Gastrocnemius medialis (tissue), 4 donors: ENCODE measurements at regions not wholly inside any gene's neighbourhood (a gene's known extent, or its start where the extent isn't known, plus 50 kb on each side); places are given as distances from the start of the nearest gene placed in this dataset.
A peak's percentile ranks its signal among the peaks of the same experiment; 100 is the strongest.

Experiments used
- ATAC-seq, 2 donors: fragments of 150-250 bp; one replicate each; pipeline ENCODE4 v1.9.1; 2016
- DNase-seq, 2 donors: peaks; one replicate each; pipeline ENCODE4 v3.0.0-alpha.2; 2019
- H3K27ac ChIP-seq, 4 donors: fragments of 200-600 bp; sonication (generic); 1 replicate in 1 of 4; 2 replicates in 3 of 4; pipeline ENCODE4 v1.5.1; 2016 to 2018; ENCODE audit warnings: mild to moderate bottlenecking in 2 of 4, moderate library complexity in 1 of 4
- H3K27me3 ChIP-seq, 3 donors: fragments of 200-600 bp; sonication (generic) in 2 of 3; 1 replicate in 1 of 3; 2 replicates in 2 of 3; pipeline versions ENCODE4 v1.5.1 to v1.6.0; 2016 to 2019; ENCODE audit warnings: mild to moderate bottlenecking in 1 of 3, moderate library complexity in 1 of 3
- H3K36me3 ChIP-seq, 2 donors: fragments of 200-600 bp; sonication (generic) in 1 of 2; one replicate each; pipeline ENCODE4 v1.5.1; 2017 to 2018
- H3K4me1 ChIP-seq, 2 donors: fragments of 200-600 bp; sonication (generic) in 1 of 2; one replicate each; pipeline ENCODE4 v1.5.1; 2016 to 2017; ENCODE audit warnings: mild to moderate bottlenecking in 2 of 2
- H3K4me3 ChIP-seq, 4 donors: fragments of 200-600 bp; sonication (generic) in 3 of 4; 1 replicate in 1 of 4; 2 replicates in 3 of 4; pipeline ENCODE4 v1.5.1; 2016 to 2019; ENCODE audit warnings: mild to moderate bottlenecking in 2 of 4
- H3K9me3 ChIP-seq, 3 donors: fragments of 200-600 bp; sonication (generic) in 2 of 3; 1 replicate in 1 of 3; 2 replicates in 2 of 3; pipeline ENCODE4 v1.5.1; 2016 to 2019
- POLR2A ChIP-seq, 2 donors: fragments of 450-650 bp; IDR thresholded peaks; one replicate each; pipeline ENCODE4 v1.6.1; 2017; ENCODE audit warnings: antibody characterized with exemption in 2 of 2, mild to moderate bottlenecking in 2 of 2, moderate library complexity in 2 of 2
- in situ Hi-C, 4 donors: fragments of 200-750 bp; cut with MboI; loops; one replicate each; pipeline versions ENCODE4 v1.15.0 to v1.8.0; 2017; ENCODE audit warnings: low sequenced_read_pairs in 4 of 4
- intact Hi-C: fragments of 100-400 bp; cut with DNase I; formaldehyde crosslinking; loops from one replicate; pipeline ENCODE4 v1.15.1; 2023; ENCODE audit warnings: low total_unique reads
- TF ChIP-seq, protein P1 (sequence below), 5 experiments: fragments of 450-650 bp in 3 of 5; fragments of 200-600 bp in 2 of 5; sonication (generic) in 2 of 5; IDR thresholded peaks in 4 of 5; conservative IDR thresholded peaks in 1 of 5; 1 replicate in 4 of 5; 2 replicates in 1 of 5; pipeline ENCODE4 v1.5.1; 2016 to 2019; ENCODE audit warnings: antibody characterized with exemption in 5 of 5, mild to moderate bottlenecking in 3 of 5, moderate library complexity in 3 of 5

DNA sequence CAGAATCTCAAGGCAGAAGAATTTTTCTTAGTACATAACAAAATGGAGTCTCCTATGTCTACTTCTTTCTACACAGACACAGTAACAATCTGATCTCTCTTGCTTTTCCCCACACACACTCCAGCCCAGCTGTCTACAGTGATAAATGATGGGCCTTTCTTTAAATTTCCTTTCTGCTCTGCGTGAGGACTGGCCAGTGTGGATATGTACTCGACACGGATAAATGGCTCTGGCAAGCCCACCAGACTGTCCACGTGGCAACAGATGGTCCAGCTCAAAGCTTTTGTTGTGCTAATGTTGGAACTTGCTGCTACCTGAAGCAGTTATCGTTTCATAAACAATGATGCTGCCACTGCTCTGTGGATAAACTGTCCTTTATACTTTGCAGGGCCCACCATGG lies 410.7 kb downstream of the TMEM114 start:
- no peak overlapping the region for H3K27ac ChIP-seq
- no peaks in the 10 kb centered on the region for H3K4me1 ChIP-seq
- H3K36me3 ChIP-seq = no peaks in the 10 kb centered on the region
- intact Hi-C loops = no loop called here
- TF ChIP-seq, protein P1, sequence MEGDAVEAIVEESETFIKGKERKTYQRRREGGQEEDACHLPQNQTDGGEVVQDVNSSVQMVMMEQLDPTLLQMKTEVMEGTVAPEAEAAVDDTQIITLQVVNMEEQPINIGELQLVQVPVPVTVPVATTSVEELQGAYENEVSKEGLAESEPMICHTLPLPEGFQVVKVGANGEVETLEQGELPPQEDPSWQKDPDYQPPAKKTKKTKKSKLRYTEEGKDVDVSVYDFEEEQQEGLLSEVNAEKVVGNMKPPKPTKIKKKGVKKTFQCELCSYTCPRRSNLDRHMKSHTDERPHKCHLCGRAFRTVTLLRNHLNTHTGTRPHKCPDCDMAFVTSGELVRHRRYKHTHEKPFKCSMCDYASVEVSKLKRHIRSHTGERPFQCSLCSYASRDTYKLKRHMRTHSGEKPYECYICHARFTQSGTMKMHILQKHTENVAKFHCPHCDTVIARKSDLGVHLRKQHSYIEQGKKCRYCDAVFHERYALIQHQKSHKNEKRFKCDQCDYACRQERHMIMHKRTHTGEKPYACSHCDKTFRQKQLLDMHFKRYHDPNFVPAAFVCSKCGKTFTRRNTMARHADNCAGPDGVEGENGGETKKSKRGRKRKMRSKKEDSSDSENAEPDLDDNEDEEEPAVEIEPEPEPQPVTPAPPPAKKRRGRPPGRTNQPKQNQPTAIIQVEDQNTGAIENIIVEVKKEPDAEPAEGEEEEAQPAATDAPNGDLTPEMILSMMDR (IDR thresholded peaks at IDR 0.05 in 4 of 5, conservative IDR thresholded peaks at IDR 0.05 in 1 of 5) = no peak
- no peak for TF ChIP-seq POLR2A (IDR thresholded peaks at IDR 0.05)
- ATAC-seq (no peak), DNase-seq (no peak)
- H3K9me3 ChIP-seq = no peaks in the 10 kb centered on the region
- in situ Hi-C loops = no loop called here
- H3K4me3 ChIP-seq = no peak overlapping the region
- no peaks in the 10 kb centered on the region for H3K27me3 ChIP-seq

DNA sequence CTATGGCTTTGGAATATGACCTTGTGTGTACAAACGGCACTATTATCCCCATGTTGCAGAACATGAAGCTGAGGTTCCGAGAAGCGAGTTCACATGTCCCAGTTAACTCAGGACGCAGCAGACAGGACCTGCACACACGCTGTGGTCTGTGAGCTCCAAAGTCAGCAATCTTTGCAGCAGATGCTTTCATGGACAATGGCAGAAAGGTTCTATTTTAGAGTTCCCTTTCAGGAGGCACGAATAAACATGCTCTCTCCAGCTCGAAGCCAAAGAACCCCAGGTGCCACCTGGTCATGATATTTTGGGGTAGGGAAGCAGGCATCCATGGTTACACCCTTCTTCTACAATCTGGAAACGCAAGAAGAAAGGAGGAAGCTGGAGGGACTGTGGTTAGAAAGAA lies 412.0 kb downstream of the TMEM114 start:
- Histone ChIP-seq H3K9me3 (no peaks in the 10 kb centered on the region), H3K4me3 (no peak overlapping the region), H3K4me1 (no peaks in the 10 kb centered on the region), H3K27me3 (no peaks in the 10 kb centered on the region), H3K27ac (no peak overlapping the region), H3K36me3 (no peaks in the 10 kb centered on the region)
- intact Hi-C loops = no loop called here
- ATAC-seq (no peak), DNase-seq (no peak)
- TF ChIP-seq, protein P1 (IDR thresholded peaks at IDR 0.05 in 4 of 5, conservative IDR thresholded peaks at IDR 0.05 in 1 of 5) = no peak
- TF ChIP-seq POLR2A (IDR thresholded peaks at IDR 0.05) = no peak
- in situ Hi-C loops = no loop called here

DNA sequence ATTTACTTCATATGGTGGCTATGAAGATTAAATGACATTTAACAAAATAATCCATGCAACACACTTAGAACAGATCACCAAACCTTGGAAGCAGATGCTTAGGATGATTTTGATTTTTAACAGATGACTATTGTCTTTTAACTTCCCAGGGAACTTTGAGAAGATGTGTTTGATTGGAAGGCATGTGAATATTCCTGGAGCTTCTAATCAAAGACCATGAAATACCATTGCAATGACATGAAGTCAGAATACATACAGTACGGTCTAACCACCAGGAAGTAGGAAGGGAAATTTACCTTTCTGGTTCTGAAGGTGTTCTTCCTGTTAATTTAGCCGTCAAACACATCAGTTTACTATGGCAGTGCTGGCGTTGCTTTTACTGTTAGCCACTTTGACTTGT lies 414.9 kb downstream of the TMEM114 start:
- Histone ChIP-seq H3K9me3 (no peaks in the 10 kb centered on the region), H3K27ac (no peak overlapping the region), H3K4me1 (no peaks in the 10 kb centered on the region), H3K27me3 (no peaks in the 10 kb centered on the region), H3K36me3 (no peaks in the 10 kb centered on the region), H3K4me3 (no peak overlapping the region)
- ATAC-seq (no peak), DNase-seq (no peak)
- intact Hi-C loops = no loop called here
- TF ChIP-seq POLR2A (IDR thresholded peaks at IDR 0.05) = no peak
- TF ChIP-seq, protein P1 (IDR thresholded peaks at IDR 0.05 in 4 of 5, conservative IDR thresholded peaks at IDR 0.05 in 1 of 5) = no peak
- in situ Hi-C loops = no loop called here

DNA sequence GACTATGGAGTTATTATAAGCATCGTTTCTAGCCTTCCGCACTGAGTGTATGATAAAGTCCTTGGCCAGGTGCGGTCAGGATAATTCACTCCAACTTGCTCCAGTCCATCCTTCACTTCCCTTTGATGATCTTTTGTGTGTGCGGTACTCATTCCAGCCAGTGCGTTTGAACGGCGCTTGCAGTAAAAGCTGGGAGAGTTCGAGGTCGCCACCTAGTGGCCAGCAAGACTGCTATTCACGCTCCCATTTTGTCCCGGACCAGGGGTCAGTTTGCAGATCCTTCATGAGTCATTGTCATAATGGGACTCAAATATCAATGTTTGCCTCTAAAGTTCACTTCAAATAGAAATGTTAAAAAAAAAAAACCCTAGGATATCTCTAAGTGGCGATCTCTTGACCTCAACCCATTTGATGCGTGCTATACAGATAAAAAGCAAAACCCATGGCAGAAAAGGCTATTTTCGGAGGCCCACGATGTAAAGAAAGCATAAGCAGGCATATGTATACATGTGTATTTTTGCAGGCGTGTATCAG lies 417.1 kb downstream of the TMEM114 start:
- no peaks in the 10 kb centered on the region for H3K27me3 ChIP-seq
- TF ChIP-seq POLR2A (IDR thresholded peaks at IDR 0.05) = no peak
- TF ChIP-seq, protein P1 (IDR thresholded peaks at IDR 0.05 in 4 of 5, conservative IDR thresholded peaks at IDR 0.05 in 1 of 5) = peak; percentile 21 to 57 (median 43)
- peak in 1 of 2 donors; percentile 68 for ATAC-seq
- intact Hi-C loops (no loop called here), in situ Hi-C loops (loop anchor here in 2 of 4 donors (25.0 kb wide), 2 partner anchors 111 to 911 kb away; no protein-coding TSS in a partner anchor)
- no peak overlapping the region for H3K4me3 ChIP-seq
- no peaks in the 10 kb centered on the region for H3K36me3 ChIP-seq
- no peaks in the 10 kb centered on the region for H3K9me3 ChIP-seq
- H3K4me1 ChIP-seq = no peaks in the 10 kb centered on the region
- peak; percentile 4 to 25 for DNase-seq
- H3K27ac ChIP-seq = no peak overlapping the region

DNA sequence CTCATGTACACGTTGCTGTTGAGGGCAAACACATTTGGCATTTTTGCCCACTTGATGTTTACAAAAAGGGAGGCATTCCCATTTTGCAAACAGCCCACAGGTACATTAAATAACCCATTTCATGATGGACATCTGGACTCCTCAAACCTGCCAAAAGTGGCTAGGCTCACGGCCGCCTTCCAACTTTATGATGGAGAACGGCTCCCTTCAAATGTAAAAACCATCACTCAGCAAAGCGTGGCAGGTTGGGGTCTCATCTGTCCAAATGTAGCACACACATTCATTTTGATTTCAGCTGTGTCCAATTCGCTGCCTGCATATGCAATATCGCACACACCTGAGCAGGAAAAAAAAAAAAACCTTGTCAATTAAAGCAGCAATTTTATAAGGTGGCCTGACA lies 417.8 kb downstream of the TMEM114 start:
- Histone ChIP-seq H3K27me3 (peaks cover 0 to 4% (median 0%) of the 10 kb centered on the region in 3 donors), H3K4me3 (no peak overlapping the region), H3K36me3 (no peaks in the 10 kb centered on the region), H3K9me3 (no peaks in the 10 kb centered on the region), H3K27ac (no peak overlapping the region), H3K4me1 (no peaks in the 10 kb centered on the region)
- ATAC-seq = no peak
- DNase-seq = no peak
- TF ChIP-seq, protein P1 (IDR thresholded peaks at IDR 0.05 in 4 of 5, conservative IDR thresholded peaks at IDR 0.05 in 1 of 5) = no peak
- no peak for TF ChIP-seq POLR2A (IDR thresholded peaks at IDR 0.05)
- in situ Hi-C loops = loop anchor here in 2 of 4 donors (25.0 kb wide), 2 partner anchors 110 to 910 kb away; no protein-coding TSS in a partner anchor
- intact Hi-C loops = no loop called here
